ENCODE measurements at regions not wholly inside any gene's neighbourhood (a gene's known extent, or its start where the extent isn't known, plus 50 kb on each side); places are given as distances from the start of the nearest gene placed in this dataset.
"Not testable (repeated sequence)": the region's sequence is repeated elsewhere in the genome, so short reads cannot be mapped to it uniquely, and the experiment has no call there.

- DNase-seq = no peak
These were observed 202.5 kb upstream of the AHR start for GRCh38 chr7:17095931-17096330.

DNA sequence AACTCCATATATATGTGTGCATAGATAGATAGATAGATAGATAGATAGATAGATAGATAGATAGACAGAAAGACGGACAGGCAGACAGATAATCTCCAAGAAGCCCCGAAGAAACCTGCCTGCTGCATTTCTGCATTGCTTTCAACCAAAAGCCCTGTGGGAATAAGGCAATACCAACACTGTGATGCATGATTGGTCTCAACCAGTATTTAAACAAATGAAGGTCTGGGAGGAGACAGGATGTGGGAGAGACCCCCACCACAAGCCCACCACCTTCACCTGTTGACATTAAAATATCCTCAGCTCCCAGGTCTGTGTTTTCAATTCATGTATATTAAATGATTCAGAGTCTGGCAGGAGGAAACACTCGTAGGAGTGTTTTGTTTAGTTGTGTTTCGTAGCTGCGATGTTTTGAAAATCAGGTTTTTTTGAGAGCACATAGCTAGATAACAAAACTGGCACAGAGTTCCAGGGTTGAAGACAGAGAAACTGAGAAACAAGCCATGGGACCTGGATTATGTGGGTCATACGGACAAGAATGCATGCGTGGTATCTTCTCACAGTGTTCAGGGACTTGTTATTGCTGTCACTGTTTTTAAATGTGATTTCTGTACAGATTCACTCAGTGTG lies 200.7 kb upstream of the AHR start:
- DNase-seq = no peak

DNA sequence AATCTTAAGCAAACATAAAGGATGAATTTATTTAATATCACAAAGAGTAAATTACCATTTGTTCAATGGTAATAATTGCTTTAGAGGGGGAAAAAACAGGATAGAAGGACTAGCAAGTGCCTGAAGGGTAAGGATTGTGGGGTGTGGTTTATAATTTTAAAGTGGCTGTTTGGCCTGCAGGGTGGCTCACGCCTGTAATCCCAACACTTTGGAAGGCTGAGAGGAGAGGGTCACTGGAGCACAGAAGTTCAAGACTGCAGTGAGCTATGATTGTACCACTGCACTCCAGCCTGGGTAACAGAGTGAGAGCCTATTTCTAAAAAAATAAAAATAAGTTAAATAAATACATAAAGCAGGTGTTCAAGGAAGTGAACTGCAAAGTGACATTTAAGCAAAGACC lies 199.9 kb upstream of the AHR start:
- DNase-seq = no peak

DNA sequence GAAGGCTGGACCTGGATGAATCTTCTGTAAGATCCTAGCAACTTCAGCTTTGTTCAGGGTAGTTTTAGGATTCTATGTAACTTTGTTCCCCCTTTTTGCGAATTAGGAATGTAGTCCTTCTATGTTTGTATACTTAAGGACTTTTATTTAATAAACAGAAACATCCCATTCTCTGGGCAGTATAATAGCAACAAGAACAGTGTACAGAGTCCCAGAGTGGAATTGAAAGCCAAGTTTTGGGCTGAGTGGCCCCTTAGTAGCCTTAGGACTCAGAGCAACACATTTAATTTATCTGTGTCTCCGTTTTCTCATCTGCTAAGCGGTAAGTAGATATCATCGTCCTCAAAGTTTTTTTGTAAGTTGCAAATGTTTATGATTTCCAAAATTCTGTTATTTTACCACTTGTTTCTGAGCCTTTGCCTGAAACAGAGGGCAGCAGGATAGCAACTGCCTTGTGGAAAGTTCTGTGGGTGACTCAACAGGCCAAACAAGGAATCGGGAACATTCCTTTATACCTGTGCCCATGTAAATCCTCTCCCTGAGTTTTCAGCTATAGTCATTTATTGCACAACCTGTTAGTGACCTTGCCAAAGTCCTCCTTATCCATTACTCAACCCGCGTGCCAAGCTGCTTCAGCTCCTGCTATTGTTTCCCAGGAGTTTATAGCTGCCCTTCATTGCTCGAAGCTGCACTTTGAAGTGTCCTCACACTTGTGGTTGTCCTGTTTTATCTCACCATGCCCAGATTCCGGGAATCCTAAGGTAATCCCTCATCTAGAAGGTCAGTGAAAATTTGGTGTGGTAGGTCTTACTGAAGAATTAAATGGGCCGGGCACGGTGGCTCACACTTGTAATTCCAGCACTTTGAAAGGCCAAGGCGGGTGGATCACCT lies 199.1 kb upstream of the AHR start:
- DNase-seq = no peak

GRCh38 chr7:17099974-17100509 lies 198.4 kb upstream of the AHR start:
- not testable (repeated sequence) for DNase-seq

DNA sequence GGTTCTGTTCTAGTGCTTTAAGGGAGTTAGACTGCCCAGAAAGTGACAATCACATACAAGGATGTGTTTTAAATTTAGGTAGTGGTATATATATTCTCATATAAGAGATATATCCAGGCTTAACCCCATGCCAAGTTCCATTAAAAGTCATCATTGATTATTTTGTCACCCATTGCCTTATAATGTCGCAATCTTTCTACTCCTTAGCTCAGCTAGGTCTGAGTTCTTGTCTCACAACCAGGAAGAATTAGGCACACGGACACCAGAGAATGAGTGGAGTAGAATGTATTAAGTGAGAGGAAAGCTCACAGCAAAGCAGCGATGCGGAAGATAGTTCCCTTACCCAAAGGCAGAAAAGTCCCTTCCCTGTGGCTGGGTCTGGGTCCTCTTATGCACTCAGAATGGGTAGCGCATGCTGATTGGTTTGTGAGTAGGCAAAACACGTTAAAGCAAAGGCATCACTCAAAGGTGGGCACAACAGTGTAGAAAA lies 197.2 kb upstream of the AHR start:
- no peak for DNase-seq

DNA sequence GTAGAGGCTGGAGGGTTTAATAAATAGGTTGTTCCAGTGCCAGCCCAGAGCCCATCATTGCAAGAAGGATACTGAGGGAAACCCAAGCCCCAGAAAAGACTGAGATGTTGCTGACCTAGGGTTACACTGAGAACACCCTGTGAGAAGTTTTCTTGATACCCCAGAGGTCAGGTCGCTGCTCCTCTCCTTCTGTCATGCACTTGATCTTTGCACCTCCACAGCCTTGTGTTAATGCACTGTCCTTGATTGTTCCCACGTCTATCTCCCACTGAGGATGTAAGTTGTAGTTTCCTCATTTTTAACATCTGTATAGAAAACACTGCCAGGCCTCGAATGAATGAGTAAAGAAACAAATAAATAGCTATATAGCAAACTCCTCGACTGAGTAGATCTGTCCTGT lies 195.3 kb upstream of the AHR start:
- no peak for DNase-seq

DNA sequence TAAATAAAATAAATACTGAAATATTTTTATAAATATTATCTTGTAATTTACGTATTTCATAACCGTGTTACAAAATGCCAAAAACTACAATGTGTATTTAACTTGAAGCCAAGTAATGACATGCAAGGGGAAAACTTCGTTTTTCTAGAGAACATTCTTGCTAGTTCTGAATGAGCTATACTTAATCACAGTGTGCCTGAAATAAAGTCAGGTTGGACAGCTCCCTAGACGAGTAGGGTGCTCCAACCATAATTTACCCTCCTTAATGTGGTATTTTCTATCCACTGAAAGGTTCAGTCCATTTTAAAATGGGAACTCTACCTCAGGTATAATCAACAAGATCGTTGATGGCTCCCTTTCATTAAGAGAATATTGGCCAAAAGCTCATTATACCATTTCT lies 194.5 kb upstream of the AHR start:
- DNase-seq = no peak

DNA sequence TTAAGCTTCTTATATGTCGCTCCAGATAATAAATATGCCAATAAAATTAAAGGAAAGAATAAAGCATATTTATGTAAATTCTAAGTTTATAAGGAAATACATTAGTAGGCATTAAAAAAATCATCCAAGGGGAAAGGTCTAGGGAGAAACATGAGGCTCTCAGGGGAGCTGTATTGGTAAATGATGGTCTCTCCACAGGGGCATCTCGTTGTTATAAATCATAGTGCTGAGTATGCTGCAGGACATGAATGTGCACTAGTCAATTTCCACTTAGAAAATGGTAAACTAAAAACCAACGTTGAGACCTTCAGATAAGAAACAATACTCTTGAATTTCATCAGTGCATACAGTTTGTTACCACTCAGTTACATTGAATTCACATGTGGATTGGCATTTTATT lies 194.0 kb upstream of the AHR start:
- no peak for DNase-seq

DNA sequence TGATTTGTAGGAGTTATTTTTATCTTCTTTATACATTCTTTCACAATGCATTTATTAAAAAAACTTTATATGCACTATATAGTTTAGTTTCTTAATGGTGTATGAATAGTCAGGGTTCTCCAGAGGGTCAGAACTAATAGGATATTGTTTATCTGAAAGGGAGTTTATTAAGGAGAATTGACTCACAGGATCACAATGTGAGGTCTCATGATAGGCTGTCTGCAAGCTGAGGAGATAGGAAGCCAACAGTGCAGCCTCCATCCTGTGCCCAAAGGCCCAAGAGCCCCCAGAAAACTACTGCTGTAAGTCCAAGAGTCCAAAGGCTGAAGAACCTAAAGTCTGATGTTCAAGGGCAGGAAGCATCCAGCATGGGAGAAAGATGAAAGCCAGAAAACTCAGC lies 192.8 kb upstream of the AHR start:
- DNase-seq = no peak

DNA sequence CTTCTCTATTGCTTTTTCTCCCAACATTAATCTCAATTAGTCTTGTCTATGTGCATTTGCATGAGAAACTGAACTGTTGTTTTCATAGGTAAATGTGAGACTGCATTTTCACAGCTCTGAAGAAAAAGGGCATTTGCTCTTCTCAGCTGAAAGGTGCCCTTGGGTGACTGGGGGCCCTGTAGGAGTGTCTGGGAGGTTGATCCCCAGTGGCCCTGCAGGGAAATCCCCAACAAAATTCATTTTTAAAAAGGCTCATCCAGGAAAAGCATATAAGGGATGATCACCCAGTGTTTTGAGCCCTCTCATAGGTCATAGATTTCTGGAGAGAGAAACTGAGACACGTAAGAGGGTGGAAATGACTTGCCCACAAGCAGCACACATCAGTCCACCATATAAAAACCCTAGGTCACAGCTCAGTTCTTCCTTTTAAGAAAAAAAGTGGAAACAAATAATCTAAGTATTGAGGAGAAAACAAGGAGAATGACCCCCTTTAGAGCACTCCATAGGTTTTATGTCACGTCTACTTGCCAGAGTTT lies 190.3 kb upstream of the AHR start:
- DNase-seq = no peak

DNA sequence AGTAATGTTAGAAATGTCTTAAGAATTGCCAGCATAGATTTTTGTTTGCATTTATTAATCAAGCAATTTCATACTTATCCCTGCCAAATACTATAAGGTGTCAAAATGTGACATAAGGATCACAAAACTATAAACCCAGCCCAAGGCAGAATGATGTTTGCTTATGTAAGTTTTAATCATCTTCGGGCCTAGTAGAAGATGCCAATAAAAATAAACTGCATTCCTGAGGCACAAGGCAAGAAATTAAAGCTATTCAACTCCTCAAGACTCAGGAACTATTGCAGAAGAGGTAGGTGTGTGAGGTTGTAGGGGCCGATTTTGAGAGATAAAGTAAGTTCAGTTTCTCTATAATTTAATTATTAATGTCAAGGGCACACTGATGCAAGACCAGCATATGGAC lies 189.4 kb upstream of the AHR start:
- DNase-seq = no peak

- not testable (repeated sequence) for DNase-seq
These were observed 184.7 kb upstream of the AHR start for GRCh38 chr7:17113770-17114169.

- no peak for DNase-seq
These were observed 180.0 kb upstream of the AHR start for GRCh38 chr7:17118412-17118811.

DNA sequence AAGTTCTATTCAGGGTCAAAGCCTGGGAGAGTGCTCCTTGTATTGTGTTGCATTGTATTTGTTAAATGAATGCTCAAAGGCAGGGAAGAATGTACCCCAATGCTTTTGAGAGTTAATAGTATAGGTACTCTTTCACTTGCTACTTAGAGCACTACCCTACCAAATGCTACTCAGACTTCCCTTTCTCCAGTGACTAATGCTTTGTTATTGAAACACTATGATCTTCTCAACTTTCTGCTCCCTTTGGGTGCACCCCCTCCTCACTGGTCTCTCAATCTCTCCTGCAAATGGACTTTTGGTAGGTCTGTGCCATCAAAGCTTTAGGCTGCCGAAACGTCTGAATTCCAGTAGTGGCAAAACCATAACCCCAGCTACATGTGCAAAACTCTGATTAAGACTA lies 177.7 kb upstream of the AHR start:
- no peak for DNase-seq

GRCh38 chr7:17121671-17122070 lies 176.8 kb upstream of the AHR start:
- no peak for DNase-seq

GRCh38 chr7:17123020-17123419 lies 175.4 kb upstream of the AHR start:
- DNase-seq = no peak

DNA sequence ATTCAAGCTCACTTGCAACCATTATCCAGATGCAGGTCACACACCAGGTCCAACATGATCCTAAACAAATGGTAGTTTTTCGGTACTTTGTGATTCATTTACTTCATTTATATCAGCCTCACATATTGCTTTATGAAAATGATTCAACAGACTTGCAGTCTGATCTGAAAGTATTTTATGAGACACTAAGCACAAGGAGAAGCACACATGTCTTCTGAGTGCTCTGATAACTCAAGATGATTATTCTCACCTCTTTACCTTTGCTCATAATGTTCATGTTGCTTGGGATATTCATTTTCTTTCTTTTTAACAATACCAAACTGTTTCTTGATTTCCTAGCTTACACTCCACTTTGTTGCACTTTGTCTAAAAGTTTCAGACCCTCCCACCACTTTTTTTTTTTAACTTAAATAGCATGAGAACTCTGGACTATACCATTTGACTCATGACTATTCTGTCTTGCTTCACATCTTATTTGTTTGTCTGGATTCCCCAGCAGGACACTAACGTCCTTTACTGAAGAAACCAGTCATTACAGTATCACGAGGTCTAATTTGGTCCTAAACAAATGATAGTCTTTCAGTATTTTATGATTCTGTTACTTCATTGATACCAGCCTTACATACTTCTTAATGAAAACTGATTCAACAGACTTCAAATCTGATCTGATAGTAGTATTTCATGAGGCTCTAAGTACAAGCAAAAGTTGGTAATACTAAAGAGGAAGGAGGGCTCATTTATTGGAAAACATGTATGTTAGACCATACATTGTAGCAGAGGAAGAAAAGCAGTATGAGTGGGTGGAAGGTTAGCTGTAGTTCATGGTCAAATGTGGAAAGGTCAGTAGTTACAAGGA lies 171.8 kb upstream of the AHR start:
- no peak for DNase-seq

DNA sequence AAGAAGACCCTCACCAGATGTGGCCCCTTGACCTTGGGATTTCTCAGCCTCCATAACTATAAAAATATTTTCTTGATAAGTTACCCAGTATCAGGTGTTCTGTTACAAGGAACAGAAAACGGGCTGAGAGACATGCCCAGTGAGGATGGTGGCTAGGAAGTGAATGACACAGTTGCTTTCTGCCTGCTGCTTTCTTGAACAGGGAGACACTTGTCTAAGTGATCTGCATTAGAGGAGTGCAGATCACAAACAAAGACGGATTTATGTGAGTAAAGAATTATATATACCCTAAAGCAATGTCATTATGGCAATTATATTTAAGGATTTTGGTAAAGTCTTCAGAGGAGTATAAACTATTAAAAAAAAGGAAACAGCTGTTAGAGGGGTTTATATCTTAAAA lies 169.2 kb upstream of the AHR start:
- DNase-seq = no peak

DNA sequence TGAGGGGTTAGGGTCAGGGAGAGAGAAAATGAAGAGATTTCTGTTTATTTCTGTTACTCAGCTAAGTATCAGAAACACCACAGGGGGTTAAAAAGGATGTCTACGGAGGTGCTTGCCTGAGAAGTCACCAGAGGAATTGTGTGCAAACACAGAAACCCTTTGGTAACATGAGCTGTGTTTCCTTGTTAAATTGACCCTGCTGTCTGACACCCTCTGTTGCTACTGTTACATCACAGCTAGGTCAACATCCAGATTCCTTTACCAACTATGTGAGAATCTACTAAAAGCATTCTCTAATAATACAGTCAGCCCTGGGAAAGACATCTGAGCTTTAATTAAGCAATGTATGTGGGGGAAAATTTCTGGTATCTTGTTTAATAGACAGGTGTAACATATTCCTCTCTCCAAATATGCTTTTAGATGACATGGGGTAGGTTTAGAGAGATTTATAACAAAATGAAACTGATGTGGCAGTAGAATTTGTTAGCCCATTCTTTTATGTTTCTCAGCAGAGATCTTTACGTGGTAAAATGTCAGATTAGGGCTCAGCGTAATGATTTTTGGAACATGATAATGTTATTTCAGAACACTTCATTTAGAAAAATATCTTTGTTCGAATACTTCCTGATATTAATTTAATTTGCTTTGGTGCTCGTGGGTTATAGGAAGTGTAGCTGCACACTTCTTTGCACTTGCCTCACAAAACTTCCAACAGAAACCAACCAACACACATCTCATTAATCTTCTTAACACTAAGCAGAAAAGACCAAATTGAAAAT lies 168.0 kb upstream of the AHR start:
- no peak for DNase-seq

- DNase-seq = no peak
These were observed 167.4 kb upstream of the AHR start for GRCh38 chr7:17131060-17131345.

DNA sequence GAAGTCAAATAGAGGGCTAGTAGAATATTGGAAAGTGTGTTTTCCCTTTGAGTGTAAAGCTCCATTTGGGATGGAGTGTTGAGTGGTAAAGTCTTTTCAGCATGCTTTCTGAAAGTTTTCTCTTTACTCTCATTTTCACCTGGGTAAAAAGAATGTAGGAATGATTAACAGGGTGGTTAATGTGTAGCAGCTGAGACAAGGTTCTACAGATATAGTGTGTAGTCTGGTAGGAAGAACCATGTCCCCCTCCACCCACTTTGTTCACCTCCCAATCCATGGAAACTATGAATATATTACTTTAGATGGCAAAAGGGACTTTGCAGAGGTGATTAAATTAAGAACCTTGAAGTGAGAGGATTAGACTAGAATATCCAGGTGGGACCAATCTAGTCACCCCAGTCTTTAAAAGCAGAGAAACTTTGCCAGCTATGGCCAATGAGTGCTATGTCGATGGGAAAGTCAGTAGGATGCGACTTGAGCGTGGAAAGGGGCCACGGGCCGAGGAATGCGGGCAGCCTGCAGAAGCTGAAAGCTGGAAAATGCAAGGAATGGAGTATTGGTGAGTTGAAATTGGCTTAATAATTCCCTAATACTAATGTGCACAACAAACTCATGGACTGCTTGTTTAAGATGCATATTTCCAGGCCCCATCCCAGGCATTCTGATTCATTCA lies 166.3 kb upstream of the AHR start:
- DNase-seq = no peak

Data from activated T-cell treated with anti-CD3 and anti-CD28 coated beads for 4 hours (primary cell).